HEK293 (cell line): ENCODE measurements at regions not wholly inside any gene's neighbourhood (a gene's known extent, or its start where the extent isn't known, plus 50 kb on each side); places are given as distances from the start of the nearest gene placed in this dataset.

Experiments used
- CTCF ChIA-PET: fragments of 350-600 bp; formaldehyde crosslinking; extraction: SDS; loops from one replicate; lab custom pipeline; 2021; ENCODE audit warnings: antibody characterized with exemption; lab: Yijun Ruan, JAX
- POLR2A ChIA-PET: fragments of 300-600 bp; formaldehyde crosslinking; extraction: SDS; loops from one replicate; lab custom pipeline; 2020; ENCODE audit warnings: antibody characterized with exemption, inconsistent platforms; lab: Yijun Ruan, JAX
- H3K27ac ChIP-seq: fragments of 200-500 bp; sonication (Bioruptor generic); 2 replicates; pipeline ENCODE4 v1.5.1; 2014; ENCODE audit warnings: low read depth, low read length, control low read depth, inconsistent platforms; ENCODE audit errors: extremely low read depth
- H3K36me3 ChIP-seq, 2 experiments: fragments of 200-500 bp in 1 of 2; sonication (Bioruptor generic) in 1 of 2; 1 replicate in 1 of 2; 2 replicates in 1 of 2; pipeline ENCODE4 v1.5.1; 2014 to 2017; ENCODE audit warnings: inconsistent platforms in 2 of 2, low read length in 2 of 2; ENCODE audit not compliant: control insufficient read depth in 2 of 2, insufficient read depth in 1 of 2
- H3K4me1 ChIP-seq: fragments of 200-500 bp; sonication (Bioruptor generic); 2 replicates; pipeline ENCODE4 v1.5.1; 2014; ENCODE audit warnings: mild to moderate bottlenecking, low read length, inconsistent platforms; ENCODE audit not compliant: control insufficient read depth, insufficient read depth
- H3K4me3 ChIP-seq: 2 replicates; pipeline ENCODE4 v1.5.1; 2011; ENCODE audit warnings: low read depth, mild to moderate bottlenecking, control low read depth, low read length, moderate library complexity
- H3K9me3 ChIP-seq: fragments of 200-500 bp; sonication (Bioruptor generic); 2 replicates; pipeline ENCODE4 v1.5.1; 2014; ENCODE audit warnings: low read depth, low read length, inconsistent platforms; ENCODE audit not compliant: control insufficient read depth, insufficient read depth
- BCL11A ChIP-seq: fragments of 450-650 bp; formaldehyde crosslinking; IDR thresholded peaks from 2 replicates; pipeline ENCODE4 v1.5.1; 2016; ENCODE audit warnings: low read depth, missing biosample characterization, missing genetic modification characterization
- FEZF1 ChIP-seq: fragments of 450-650 bp; formaldehyde crosslinking; IDR thresholded peaks from 2 replicates; pipeline ENCODE4 v1.5.1; 2016; ENCODE audit warnings: missing biosample characterization, missing genetic modification characterization
- OSR2 ChIP-seq: fragments of 450-650 bp; formaldehyde crosslinking; IDR thresholded peaks from 2 replicates; pipeline ENCODE4 v1.5.1; 2016; ENCODE audit warnings: missing biosample characterization, missing genetic modification characterization
- SP7 ChIP-seq: fragments of 450-650 bp; formaldehyde crosslinking; IDR thresholded peaks from 2 replicates; pipeline ENCODE4 v1.5.1; 2016; ENCODE audit warnings: missing biosample characterization, missing genetic modification characterization
- YY1 ChIP-seq: fragments of 450-650 bp; formaldehyde crosslinking; IDR thresholded peaks from 2 replicates; pipeline ENCODE4 v1.5.1; 2018; ENCODE audit warnings: missing biosample characterization, missing genetic modification characterization
- ZBTB11 ChIP-seq: fragments of 450-650 bp; formaldehyde crosslinking; conservative IDR thresholded peaks from 2 replicates; pipeline ENCODE4 v1.5.1; 2016; ENCODE audit warnings: low read depth, missing biosample characterization, missing genetic modification characterization
- ZBTB48 ChIP-seq: fragments of 450-650 bp; formaldehyde crosslinking; IDR thresholded peaks from 2 replicates; pipeline ENCODE4 v1.5.1; 2016; ENCODE audit warnings: missing biosample characterization, missing genetic modification characterization
- ZNF2 ChIP-seq: fragments of 450-650 bp; formaldehyde crosslinking; IDR thresholded peaks from 2 replicates; pipeline ENCODE4 v1.5.1; 2016; ENCODE audit warnings: missing biosample characterization, missing genetic modification characterization
- ZNF24 ChIP-seq: fragments of 450-650 bp; formaldehyde crosslinking; IDR thresholded peaks from 2 replicates; pipeline ENCODE4 v1.5.1; 2016; ENCODE audit warnings: missing biosample characterization, missing genetic modification characterization
- ZNF302 ChIP-seq: fragments of 450-650 bp; formaldehyde crosslinking; IDR thresholded peaks from 2 replicates; pipeline ENCODE4 v1.5.1; 2016; ENCODE audit warnings: missing biosample characterization, missing genetic modification characterization, low read depth
- ZNF768 ChIP-seq: fragments of 450-650 bp; formaldehyde crosslinking; IDR thresholded peaks from 2 replicates; pipeline ENCODE4 v1.5.1; 2018; ENCODE audit warnings: missing biosample characterization, mild to moderate bottlenecking, missing genetic modification characterization
- TF ChIP-seq, protein P1 (sequence below): fragments of 450-650 bp; formaldehyde crosslinking; IDR thresholded peaks from 2 replicates; pipeline ENCODE4 v1.5.1; 2016; ENCODE audit warnings: missing biosample characterization, missing genetic modification characterization, borderline replicate concordance
- TF ChIP-seq, protein P2 (sequence below): fragments of 450-650 bp; formaldehyde crosslinking; IDR thresholded peaks from 2 replicates; pipeline ENCODE4 v1.5.1; 2016; ENCODE audit warnings: missing biosample characterization, missing genetic modification characterization
- TF ChIP-seq, protein P3 (sequence below): fragments of 450-650 bp; formaldehyde crosslinking; IDR thresholded peaks from 2 replicates; pipeline ENCODE4 v1.5.1; 2016; ENCODE audit warnings: missing biosample characterization, missing genetic modification characterization

DNA sequence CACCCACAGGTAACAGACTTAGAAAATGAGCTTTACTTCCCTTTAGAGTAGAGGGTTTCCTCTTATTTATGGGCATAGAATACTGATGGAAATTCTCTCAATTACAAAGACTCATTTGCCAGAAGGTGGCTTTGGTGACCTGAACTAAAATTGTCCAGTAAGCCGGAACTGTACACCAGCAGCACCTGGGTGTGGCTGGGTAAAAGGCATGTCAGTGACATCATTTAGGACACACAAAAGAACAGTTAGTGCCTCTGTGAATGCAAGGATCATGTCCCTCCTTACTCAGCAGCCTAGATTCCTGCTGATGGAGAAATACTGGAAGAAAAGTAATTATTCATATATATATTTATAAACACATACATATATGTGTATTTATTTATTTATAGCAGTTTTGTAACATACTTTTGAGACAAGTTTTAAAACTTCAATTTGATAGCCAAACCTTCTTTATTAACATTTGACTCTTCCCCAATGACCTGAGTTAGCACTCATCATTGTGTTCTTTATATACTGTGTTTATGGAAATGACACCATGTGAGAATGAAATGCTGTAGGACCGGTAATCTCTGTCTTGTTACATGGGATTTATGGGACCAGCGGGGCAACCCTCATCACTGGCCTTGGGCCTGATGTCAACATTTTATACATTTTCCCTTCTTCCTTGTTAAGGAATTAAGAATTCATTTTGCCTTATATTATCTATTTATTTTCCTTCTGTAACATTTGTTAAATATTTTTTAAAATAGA is 274.4 kb downstream of the BRINP2 start:
- TF ChIP-seq FEZF1 (tag by site-specific recombination) = peak; percentile 27; the same call in 1 of the 2 replicates
- TF ChIP-seq ZNF768 (tag by site-specific recombination) = no peak
- TF ChIP-seq ZBTB11 (tag by site-specific recombination) = no peak
- no peak for TF ChIP-seq ZNF24 (tag by site-specific recombination)
- TF ChIP-seq, protein P1, sequence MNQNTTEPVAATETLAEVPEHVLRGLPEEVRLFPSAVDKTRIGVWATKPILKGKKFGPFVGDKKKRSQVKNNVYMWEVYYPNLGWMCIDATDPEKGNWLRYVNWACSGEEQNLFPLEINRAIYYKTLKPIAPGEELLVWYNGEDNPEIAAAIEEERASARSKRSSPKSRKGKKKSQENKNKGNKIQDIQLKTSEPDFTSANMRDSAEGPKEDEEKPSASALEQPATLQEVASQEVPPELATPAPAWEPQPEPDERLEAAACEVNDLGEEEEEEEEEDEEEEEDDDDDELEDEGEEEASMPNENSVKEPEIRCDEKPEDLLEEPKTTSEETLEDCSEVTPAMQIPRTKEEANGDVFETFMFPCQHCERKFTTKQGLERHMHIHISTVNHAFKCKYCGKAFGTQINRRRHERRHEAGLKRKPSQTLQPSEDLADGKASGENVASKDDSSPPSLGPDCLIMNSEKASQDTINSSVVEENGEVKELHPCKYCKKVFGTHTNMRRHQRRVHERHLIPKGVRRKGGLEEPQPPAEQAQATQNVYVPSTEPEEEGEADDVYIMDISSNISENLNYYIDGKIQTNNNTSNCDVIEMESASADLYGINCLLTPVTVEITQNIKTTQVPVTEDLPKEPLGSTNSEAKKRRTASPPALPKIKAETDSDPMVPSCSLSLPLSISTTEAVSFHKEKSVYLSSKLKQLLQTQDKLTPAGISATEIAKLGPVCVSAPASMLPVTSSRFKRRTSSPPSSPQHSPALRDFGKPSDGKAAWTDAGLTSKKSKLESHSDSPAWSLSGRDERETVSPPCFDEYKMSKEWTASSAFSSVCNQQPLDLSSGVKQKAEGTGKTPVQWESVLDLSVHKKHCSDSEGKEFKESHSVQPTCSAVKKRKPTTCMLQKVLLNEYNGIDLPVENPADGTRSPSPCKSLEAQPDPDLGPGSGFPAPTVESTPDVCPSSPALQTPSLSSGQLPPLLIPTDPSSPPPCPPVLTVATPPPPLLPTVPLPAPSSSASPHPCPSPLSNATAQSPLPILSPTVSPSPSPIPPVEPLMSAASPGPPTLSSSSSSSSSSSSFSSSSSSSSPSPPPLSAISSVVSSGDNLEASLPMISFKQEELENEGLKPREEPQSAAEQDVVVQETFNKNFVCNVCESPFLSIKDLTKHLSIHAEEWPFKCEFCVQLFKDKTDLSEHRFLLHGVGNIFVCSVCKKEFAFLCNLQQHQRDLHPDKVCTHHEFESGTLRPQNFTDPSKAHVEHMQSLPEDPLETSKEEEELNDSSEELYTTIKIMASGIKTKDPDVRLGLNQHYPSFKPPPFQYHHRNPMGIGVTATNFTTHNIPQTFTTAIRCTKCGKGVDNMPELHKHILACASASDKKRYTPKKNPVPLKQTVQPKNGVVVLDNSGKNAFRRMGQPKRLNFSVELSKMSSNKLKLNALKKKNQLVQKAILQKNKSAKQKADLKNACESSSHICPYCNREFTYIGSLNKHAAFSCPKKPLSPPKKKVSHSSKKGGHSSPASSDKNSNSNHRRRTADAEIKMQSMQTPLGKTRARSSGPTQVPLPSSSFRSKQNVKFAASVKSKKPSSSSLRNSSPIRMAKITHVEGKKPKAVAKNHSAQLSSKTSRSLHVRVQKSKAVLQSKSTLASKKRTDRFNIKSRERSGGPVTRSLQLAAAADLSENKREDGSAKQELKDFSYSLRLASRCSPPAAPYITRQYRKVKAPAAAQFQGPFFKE = no peak
- Histone ChIP-seq H3K9me3 (no peaks in the 10 kb centered on the region), H3K4me1 (peaks cover 5% of the 10 kb centered on the region), H3K27ac (no peak overlapping the region), H3K36me3 (no peaks in the 10 kb centered on the region), H3K4me3 (no peak overlapping the region)
- ChIA-PET POLR2A (no interaction called here), CTCF (interaction anchor here (0.6 to 1.2 kb wide), 2 partner anchors 547 to 562 kb away, joined by 3 read pairs; no protein-coding TSS in a partner anchor)

GRCh38 chr1:177443003-177443402 is 272.2 kb downstream of the BRINP2 start:
- Histone ChIP-seq H3K36me3 (no peaks in the 10 kb centered on the region), H3K9me3 (no peaks in the 10 kb centered on the region), H3K4me3 (no peak overlapping the region), H3K4me1 (peaks cover 5% of the 10 kb centered on the region), H3K27ac (no peak overlapping the region)
- CTCF ChIA-PET = no interaction called here
- TF ChIP-seq, protein P2, sequence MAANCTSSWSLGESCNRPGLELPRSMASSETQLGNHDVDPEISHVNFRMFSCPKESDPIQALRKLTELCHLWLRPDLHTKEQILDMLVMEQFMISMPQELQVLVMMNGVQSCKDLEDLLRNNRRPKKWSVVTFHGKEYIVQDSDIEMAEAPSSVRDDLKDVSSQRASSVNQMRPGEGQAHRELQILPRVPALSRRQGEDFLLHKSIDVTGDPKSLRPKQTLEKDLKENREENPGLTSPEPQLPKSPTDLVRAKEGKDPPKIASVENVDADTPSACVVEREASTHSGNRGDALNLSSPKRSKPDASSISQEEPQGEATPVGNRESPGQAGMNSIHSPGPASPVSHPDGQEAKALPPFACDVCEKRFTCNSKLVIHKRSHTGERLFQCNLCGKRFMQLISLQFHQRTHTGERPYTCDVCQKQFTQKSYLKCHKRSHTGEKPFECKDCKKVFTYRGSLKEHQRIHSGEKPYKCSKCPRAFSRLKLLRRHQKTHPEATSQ = no peak
- TF ChIP-seq SP7 (tag by site-specific recombination) = no peak
- TF ChIP-seq, protein P3, sequence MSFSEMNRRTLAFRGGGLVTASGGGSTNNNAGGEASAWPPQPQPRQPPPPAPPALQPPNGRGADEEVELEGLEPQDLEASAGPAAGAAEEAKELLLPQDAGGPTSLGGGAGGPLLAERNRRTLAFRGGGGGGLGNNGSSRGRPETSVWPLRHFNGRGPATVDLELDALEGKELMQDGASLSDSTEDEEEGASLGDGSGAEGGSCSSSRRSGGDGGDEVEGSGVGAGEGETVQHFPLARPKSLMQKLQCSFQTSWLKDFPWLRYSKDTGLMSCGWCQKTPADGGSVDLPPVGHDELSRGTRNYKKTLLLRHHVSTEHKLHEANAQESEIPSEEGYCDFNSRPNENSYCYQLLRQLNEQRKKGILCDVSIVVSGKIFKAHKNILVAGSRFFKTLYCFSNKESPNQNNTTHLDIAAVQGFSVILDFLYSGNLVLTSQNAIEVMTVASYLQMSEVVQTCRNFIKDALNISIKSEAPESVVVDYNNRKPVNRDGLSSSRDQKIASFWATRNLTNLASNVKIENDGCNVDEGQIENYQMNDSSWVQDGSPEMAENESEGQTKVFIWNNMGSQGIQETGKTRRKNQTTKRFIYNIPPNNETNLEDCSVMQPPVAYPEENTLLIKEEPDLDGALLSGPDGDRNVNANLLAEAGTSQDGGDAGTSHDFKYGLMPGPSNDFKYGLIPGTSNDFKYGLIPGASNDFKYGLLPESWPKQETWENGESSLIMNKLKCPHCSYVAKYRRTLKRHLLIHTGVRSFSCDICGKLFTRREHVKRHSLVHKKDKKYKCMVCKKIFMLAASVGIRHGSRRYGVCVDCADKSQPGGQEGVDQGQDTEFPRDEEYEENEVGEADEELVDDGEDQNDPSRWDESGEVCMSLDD (tag by site-specific recombination) = no peak
- no peak for TF ChIP-seq YY1 (tag by site-specific recombination)
- TF ChIP-seq ZNF2 (tag by site-specific recombination) = no peak
- TF ChIP-seq ZNF302 (tag by site-specific recombination) = no peak
- no peak for TF ChIP-seq ZBTB48
- TF ChIP-seq OSR2 = no peak
- TF ChIP-seq BCL11A (tag by site-specific recombination) = no peak
- POLR2A ChIA-PET = no interaction called here
